ENCODE measurements at regions not wholly inside any gene's neighbourhood (a gene's known extent, or its start where the extent isn't known, plus 50 kb on each side); places are given as distances from the start of the nearest gene placed in this dataset.

DNA sequence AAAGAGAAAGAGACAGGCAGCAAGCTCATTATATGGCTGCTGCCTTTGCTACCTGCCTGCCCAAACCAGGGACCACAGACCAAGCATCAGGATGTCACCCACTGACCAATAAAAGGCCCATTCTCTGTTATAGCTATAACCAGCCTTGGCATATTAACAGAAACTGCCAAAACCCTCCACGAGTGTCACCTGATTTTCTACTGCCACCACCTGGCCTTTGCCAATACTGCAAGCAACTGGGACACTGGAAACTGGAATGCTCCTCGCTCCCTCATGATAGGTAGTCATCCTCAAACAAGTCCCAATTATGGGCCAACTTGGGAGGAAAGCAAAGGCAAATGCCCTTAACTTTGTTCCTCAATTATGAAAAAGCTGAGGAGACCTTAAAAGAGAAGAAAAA lies 76.0 kb downstream of the SPIN4 start:
- TF ChIP-seq, protein P1, sequence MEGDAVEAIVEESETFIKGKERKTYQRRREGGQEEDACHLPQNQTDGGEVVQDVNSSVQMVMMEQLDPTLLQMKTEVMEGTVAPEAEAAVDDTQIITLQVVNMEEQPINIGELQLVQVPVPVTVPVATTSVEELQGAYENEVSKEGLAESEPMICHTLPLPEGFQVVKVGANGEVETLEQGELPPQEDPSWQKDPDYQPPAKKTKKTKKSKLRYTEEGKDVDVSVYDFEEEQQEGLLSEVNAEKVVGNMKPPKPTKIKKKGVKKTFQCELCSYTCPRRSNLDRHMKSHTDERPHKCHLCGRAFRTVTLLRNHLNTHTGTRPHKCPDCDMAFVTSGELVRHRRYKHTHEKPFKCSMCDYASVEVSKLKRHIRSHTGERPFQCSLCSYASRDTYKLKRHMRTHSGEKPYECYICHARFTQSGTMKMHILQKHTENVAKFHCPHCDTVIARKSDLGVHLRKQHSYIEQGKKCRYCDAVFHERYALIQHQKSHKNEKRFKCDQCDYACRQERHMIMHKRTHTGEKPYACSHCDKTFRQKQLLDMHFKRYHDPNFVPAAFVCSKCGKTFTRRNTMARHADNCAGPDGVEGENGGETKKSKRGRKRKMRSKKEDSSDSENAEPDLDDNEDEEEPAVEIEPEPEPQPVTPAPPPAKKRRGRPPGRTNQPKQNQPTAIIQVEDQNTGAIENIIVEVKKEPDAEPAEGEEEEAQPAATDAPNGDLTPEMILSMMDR (IDR thresholded peaks at IDR 0.05) = peak in 2 of 6 experiments; percentile 3 to 19
- no peak for TF ChIP-seq POLR2A (IDR thresholded peaks at IDR 0.05)

Measured in Peyer's patch (tissue), 4 donors.